Fibroblast of lung (primary cell): ENCODE measurements at regions not wholly inside any gene's neighbourhood (a gene's known extent, or its start where the extent isn't known, plus 50 kb on each side); places are given as distances from the start of the nearest gene placed in this dataset.

Experiments
- DNase-seq, 2 donors: peaks; one replicate each; pipeline versions ENCODE4 v3.0.0 to v3.0.0-alpha.2; 2010; ENCODE audit warnings: low read depth in 2 of 2
- H2AFZ ChIP-seq: 2 replicates; pipeline ENCODE4 v1.5.1; 2012; ENCODE audit warnings: low read length, control low read depth, inconsistent platforms
- H3K27ac ChIP-seq: 2 replicates; pipeline ENCODE4 v1.5.1; 2011; ENCODE audit warnings: low read length, control low read depth; ENCODE audit not compliant: insufficient read depth
- H3K27me3 ChIP-seq: 2 replicates; pipeline ENCODE4 v1.5.1; 2011; ENCODE audit warnings: mild to moderate bottlenecking, low read length; ENCODE audit not compliant: control insufficient read depth, insufficient read depth
- H3K36me3 ChIP-seq: 2 replicates; pipeline ENCODE4 v1.5.1; 2011; ENCODE audit warnings: low read length; ENCODE audit not compliant: control insufficient read depth, insufficient read depth
- H3K4me1 ChIP-seq: 2 replicates; pipeline ENCODE4 v1.5.1; 2011; ENCODE audit warnings: low read length; ENCODE audit not compliant: control insufficient read depth, insufficient read depth; ENCODE audit errors: extremely low read depth
- H3K4me2 ChIP-seq: 2 replicates; pipeline ENCODE4 v1.5.1; 2011; ENCODE audit warnings: low read length, control low read depth; ENCODE audit not compliant: insufficient read depth; ENCODE audit errors: extremely low read depth
- H3K4me3 ChIP-seq, 4 experiments: fragments of 200-600 bp in 1 of 4; sonication (generic) in 1 of 4; replicated peaks in 1 of 4; 2 replicates each; pipeline ENCODE4 v1.5.1; 2011 to 2016; ENCODE audit warnings: low read length in 4 of 4, low read depth in 3 of 4, mild to moderate bottlenecking in 3 of 4, control low read depth in 2 of 4, inconsistent platforms in 1 of 4, mixed read lengths in 1 of 4; ENCODE audit not compliant: insufficient read depth in 1 of 4; ENCODE audit errors: control extremely low read depth in 1 of 4
- H3K79me2 ChIP-seq: 2 replicates; pipeline ENCODE4 v1.5.1; 2012; ENCODE audit warnings: mild to moderate bottlenecking, low read length, inconsistent platforms; ENCODE audit not compliant: control insufficient read depth, insufficient read depth
- H3K9ac ChIP-seq: 2 replicates; pipeline ENCODE4 v1.5.1; 2011; ENCODE audit warnings: mild to moderate bottlenecking, low read length, control low read depth; ENCODE audit not compliant: insufficient read depth
- H3K9me3 ChIP-seq: 2 replicates; pipeline ENCODE4 v1.5.1; 2012; ENCODE audit warnings: low read depth, low read length; ENCODE audit not compliant: control insufficient read depth, insufficient read depth
- H4K20me1 ChIP-seq: 2 replicates; pipeline ENCODE4 v1.5.1; 2011; ENCODE audit warnings: low read length; ENCODE audit not compliant: control insufficient read depth, insufficient read depth; ENCODE audit errors: extremely low read depth
- EZH2 ChIP-seq: IDR thresholded peaks from 2 replicates; pipeline ENCODE4 v1.5.1; 2012; ENCODE audit warnings: low read length, control low read depth, mild to moderate bottlenecking; ENCODE audit errors: missing control alignments
- TF ChIP-seq, protein P1 (sequence below), 2 donors: IDR thresholded peaks in 1 of 2; conservative IDR thresholded peaks in 1 of 2; 1 replicate in 1 of 2; 2 replicates in 1 of 2; pipeline ENCODE4 v1.5.1; 2011 to 2012; ENCODE audit warnings: low read length in 2 of 2, control low read depth in 1 of 2, inconsistent platforms in 1 of 2, low read depth in 1 of 2, mild to moderate bottlenecking in 1 of 2

DNA sequence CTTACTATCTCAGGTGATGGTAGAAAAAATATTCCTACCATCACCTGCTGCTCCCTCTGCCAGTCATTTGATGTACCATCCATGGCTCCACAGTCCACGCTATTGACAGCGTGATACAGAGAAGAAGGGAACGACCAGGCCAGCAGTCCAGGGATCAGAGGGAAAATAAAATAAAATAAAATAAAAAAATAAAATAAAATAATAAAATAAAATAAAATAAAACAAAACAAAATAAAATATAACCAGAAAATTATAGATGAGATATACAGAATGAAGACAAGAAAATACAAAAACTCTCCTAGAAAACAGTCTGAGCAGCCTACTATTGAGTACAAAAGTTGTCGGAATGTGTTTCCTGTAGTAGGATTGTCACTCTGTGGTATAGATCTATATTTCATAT, 619.4 kb upstream of the TMPRSS15 start:
- H3K27me3 ChIP-seq = no peaks in the 10 kb centered on the region
- H3K9me3 ChIP-seq = no peaks in the 10 kb centered on the region
- no peaks in the 10 kb centered on the region for H3K36me3 ChIP-seq
- no peaks in the 10 kb centered on the region for H3K79me2 ChIP-seq
- H3K9ac ChIP-seq = no peak overlapping the region
- DNase-seq = no peak
- H3K4me3 ChIP-seq = no peak overlapping the region
- no peaks in the 10 kb centered on the region for H3K4me1 ChIP-seq
- no peak overlapping the region for H3K27ac ChIP-seq
- H2AFZ ChIP-seq = no peak overlapping the region
- no peaks in the 10 kb centered on the region for H4K20me1 ChIP-seq
- TF ChIP-seq, protein P1, sequence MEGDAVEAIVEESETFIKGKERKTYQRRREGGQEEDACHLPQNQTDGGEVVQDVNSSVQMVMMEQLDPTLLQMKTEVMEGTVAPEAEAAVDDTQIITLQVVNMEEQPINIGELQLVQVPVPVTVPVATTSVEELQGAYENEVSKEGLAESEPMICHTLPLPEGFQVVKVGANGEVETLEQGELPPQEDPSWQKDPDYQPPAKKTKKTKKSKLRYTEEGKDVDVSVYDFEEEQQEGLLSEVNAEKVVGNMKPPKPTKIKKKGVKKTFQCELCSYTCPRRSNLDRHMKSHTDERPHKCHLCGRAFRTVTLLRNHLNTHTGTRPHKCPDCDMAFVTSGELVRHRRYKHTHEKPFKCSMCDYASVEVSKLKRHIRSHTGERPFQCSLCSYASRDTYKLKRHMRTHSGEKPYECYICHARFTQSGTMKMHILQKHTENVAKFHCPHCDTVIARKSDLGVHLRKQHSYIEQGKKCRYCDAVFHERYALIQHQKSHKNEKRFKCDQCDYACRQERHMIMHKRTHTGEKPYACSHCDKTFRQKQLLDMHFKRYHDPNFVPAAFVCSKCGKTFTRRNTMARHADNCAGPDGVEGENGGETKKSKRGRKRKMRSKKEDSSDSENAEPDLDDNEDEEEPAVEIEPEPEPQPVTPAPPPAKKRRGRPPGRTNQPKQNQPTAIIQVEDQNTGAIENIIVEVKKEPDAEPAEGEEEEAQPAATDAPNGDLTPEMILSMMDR (conservative IDR thresholded peaks at IDR 0.05 in 1 of 2, IDR thresholded peaks at IDR 0.05 in 1 of 2; ENCODE audit: low read depth in 1 of 2, low read length in 2 of 2) = no peak
- no peak for TF ChIP-seq EZH2
- H3K4me2 ChIP-seq = no peak overlapping the region

DNA sequence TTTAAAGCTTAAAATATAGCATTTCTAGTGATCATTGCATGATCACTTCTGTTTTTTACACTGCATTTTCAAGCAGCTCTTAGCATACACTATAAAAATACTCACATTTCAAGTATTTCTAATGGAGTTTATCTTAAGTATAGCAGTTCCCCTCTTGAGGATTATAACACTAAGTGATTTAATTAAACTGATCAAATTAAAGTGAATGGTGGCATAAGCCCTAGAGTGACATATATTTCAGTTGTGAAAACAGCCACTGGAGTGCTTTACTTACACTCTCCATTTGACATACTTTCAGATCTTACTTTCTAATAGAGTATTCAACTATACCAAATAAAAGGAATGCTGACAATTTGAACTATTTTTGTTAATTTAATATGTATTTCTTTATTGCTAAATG, 623.3 kb upstream of the TMPRSS15 start:
- Histone ChIP-seq H3K4me3 (no peak overlapping the region), H3K79me2 (no peaks in the 10 kb centered on the region), H3K27me3 (no peaks in the 10 kb centered on the region), H3K4me2 (no peak overlapping the region), H3K9me3 (no peaks in the 10 kb centered on the region), H2AFZ (no peak overlapping the region), H4K20me1 (no peaks in the 10 kb centered on the region), H3K27ac (no peak overlapping the region), H3K36me3 (no peaks in the 10 kb centered on the region), H3K4me1 (no peaks in the 10 kb centered on the region), H3K9ac (no peak overlapping the region)
- DNase-seq = no peak
- TF ChIP-seq, protein P1 (conservative IDR thresholded peaks at IDR 0.05 in 1 of 2, IDR thresholded peaks at IDR 0.05 in 1 of 2; ENCODE audit: low read depth in 1 of 2, low read length in 2 of 2) = no peak
- no peak for TF ChIP-seq EZH2

DNA sequence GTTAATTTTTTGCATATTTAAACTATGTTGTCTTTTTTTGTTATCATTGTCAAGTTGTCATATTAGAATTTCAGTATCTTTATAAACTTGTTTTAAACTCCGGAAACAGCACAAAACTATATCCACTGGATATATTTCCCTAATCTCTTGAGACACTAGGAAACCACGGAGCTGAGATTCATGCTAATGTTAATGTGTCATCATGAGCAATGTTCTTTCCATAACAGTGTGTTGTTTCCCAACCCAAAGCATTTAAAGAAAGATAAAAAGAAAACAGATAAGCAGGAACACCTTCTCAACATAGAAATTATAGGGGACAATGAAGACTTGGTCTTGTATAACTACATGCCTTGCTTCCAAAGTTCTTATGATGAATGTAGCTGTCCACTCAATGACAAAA, 626.2 kb upstream of the TMPRSS15 start:
- Histone ChIP-seq H3K27me3 (no peaks in the 10 kb centered on the region), H2AFZ (no peak overlapping the region), H3K4me3 (no peak overlapping the region), H3K4me2 (no peak overlapping the region), H3K4me1 (no peaks in the 10 kb centered on the region), H3K79me2 (no peaks in the 10 kb centered on the region), H3K9ac (no peak overlapping the region), H4K20me1 (no peaks in the 10 kb centered on the region), H3K36me3 (no peaks in the 10 kb centered on the region), H3K27ac (no peak overlapping the region), H3K9me3 (no peaks in the 10 kb centered on the region)
- DNase-seq = no peak
- TF ChIP-seq EZH2 = no peak
- TF ChIP-seq, protein P1 (conservative IDR thresholded peaks at IDR 0.05 in 1 of 2, IDR thresholded peaks at IDR 0.05 in 1 of 2; ENCODE audit: low read depth in 1 of 2, low read length in 2 of 2) = no peak
